NCI-H460 (cell line): ENCODE measurements at regions not wholly inside any gene's neighbourhood (a gene's known extent, or its start where the extent isn't known, plus 50 kb on each side); places are given as distances from the start of the nearest gene placed in this dataset.
A peak's percentile ranks its signal among the peaks of the same experiment; 100 is the strongest.

Experiments used
- DNase-seq: peaks from one replicate; pipeline ENCODE4 v3.0.0-alpha.2; 2016; ENCODE audit warnings: low read depth; ENCODE audit errors: extremely low read depth

GRCh38 chr10:15462253-15462897, 91.3 kb upstream of the FAM171A1 start:
- DNase-seq = no peak

GRCh38 chr10:15461353-15462108, 90.4 kb upstream of the FAM171A1 start:
- peak; percentile 45 for DNase-seq

- no peak for DNase-seq
Observed at GRCh38 chr10:15460661-15461060, 89.6 kb upstream of the FAM171A1 start.

- no peak for DNase-seq
Observed at GRCh38 chr10:15459218-15459617, 88.1 kb upstream of the FAM171A1 start.

GRCh38 chr10:15457382-15457781, 86.3 kb upstream of the FAM171A1 start:
- no peak for DNase-seq

GRCh38 chr10:15455456-15455855, 84.4 kb upstream of the FAM171A1 start:
- no peak for DNase-seq

- no peak for DNase-seq
Observed at GRCh38 chr10:15453926-15454325, 82.8 kb upstream of the FAM171A1 start.

- no peak for DNase-seq
Observed at GRCh38 chr10:15453457-15453856, 82.4 kb upstream of the FAM171A1 start.

GRCh38 chr10:15452545-15452944, 81.5 kb upstream of the FAM171A1 start:
- no peak for DNase-seq

GRCh38 chr10:15451137-15452094, 80.3 kb upstream of the FAM171A1 start:
- no peak for DNase-seq

GRCh38 chr10:15448598-15448997, 77.5 kb upstream of the FAM171A1 start:
- no peak for DNase-seq

GRCh38 chr10:15445006-15445390, 73.9 kb upstream of the FAM171A1 start:
- no peak for DNase-seq

GRCh38 chr10:15444105-15445005, 73.3 kb upstream of the FAM171A1 start:
- no peak for DNase-seq

- DNase-seq = no peak
Observed at GRCh38 chr10:15442056-15442455, 71.0 kb upstream of the FAM171A1 start.

GRCh38 chr10:15440204-15440711, 69.2 kb upstream of the FAM171A1 start:
- DNase-seq = no peak

- DNase-seq = peak; percentile 43
Observed at GRCh38 chr10:15439341-15439842, 68.3 kb upstream of the FAM171A1 start.

- DNase-seq = no peak
Observed at GRCh38 chr10:15436696-15437095, 65.6 kb upstream of the FAM171A1 start.

- peak; percentile 61 for DNase-seq
Observed at GRCh38 chr10:15433850-15434537, 62.9 kb upstream of the FAM171A1 start.

- no peak for DNase-seq
Observed at GRCh38 chr10:15432266-15432665, 61.2 kb upstream of the FAM171A1 start.
